GM19438 (cell line): ENCODE measurements at regions not wholly inside any gene's neighbourhood (a gene's known extent, or its start where the extent isn't known, plus 50 kb on each side); places are given as distances from the start of the nearest gene placed in this dataset.

ENCODE experiments used
- ATAC-seq: cut with Tn5 transposase; IDR thresholded peaks from one replicate; pipeline ENCODE4 v1.9.1; 2021; ENCODE audit warnings: low read depth; ENCODE audit not compliant: unreplicated experiment

DNA sequence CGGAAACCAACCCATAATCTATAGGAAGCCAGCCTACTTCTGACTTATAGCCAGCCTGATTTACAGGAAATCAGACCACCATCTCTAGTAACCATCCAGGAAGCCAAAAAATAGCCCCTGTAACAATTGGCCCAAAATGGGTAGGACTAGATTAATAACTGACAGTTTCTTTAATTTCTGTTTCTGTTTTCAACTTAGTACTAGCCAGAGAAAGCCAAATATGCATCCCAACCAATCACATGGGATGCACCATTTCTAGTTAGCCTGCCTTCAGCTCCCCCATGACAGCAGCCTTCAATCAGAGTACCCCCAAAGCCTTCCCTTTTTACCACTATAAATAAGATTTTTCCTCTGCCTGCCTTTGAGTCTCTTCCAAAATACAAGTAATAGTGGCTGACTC, 239.1 kb upstream of the GADL1 start:
- ATAC-seq, result peak; percentile 56

DNA sequence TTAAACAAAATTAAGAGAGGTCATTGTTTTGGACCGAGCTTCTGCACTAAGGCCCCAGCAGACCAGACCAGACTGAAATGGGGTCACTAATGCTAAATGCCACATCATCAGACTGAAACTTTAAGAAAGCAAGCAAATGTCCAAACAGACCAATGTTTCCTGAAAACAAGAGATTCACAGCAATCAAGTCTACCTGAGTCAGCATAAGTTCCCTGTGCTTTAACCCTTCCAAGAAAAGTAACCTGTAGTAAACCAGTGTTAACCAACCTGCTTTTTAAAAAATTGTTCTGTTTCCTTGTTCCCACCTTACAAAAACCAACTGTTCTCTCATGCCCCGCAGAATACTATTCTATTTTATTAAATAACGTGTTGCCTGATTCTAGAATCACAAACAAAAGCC, 241.1 kb upstream of the GADL1 start:
- ATAC-seq, result no peak

DNA sequence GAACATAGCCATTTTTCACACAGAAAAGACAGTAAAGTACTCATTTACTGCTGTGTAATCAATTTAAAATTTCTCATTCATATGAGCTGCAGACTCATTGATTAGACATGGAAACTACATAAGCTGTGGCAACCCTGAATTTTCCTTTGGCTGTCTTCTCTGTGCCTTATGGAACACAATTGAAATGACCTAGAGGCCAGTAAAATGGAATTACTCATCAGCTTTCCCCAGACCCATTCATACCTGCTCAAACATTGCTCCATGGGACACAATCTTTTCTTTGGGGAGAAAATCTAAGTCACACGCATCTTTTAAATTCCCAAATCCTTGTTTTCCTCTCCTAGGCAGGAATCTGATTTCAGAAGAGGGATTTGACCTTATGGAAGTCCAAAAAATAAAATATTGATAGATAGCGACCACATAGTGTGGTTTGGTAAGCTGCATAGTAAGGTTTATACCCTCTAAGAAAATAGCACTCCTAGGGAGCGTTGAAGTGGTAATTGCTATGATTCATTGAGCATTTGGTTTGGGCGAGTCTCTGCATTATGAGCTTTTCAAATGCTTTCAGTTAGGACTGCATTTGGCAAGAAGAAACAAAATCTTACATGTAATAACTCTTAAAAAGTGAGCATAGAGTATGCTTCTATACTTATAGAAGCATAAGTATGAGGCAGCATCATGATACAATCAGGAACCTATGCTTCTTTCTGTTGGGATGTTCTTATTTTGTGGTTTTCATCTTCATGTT, 243.4 kb upstream of the GADL1 start:
- ATAC-seq, result no peak

DNA sequence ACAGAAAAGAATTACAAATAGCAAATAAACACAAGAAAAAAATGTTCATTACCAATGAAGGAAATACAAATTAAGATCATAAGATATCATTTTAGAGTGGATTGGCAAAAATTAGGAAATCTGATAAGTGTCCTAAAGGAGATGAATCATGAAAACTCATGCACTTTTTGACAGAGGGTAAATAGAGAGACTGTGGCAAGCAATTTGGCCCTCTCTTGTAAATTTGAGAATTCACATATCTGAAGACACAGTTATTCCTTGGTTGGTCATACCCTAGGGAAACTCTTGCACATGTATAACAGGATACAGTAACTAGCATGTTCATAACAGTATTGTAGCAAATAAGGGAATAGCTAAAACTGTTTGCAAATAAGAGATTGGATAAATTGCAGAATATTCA, 246.0 kb upstream of the GADL1 start:
- no peak for ATAC-seq

DNA sequence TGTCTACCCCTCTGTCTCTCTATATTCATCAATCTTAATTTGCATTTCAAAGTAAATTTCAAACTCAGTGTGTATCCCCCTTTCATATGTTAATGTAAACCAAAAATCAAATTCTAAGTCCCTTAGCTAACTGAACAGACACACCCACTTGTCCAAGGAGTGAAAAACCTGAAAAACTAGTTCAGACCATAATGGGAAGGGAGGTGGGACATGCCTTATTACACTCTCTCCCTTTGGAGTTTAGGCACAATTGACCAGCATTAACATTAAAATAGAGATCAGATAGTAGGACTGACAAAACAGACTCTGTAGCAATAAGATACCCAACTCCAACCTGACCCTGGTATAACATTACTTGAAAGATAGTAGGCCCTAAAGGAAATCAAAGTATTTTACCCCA, 247.7 kb upstream of the GADL1 start:
- ATAC-seq, result no peak

DNA sequence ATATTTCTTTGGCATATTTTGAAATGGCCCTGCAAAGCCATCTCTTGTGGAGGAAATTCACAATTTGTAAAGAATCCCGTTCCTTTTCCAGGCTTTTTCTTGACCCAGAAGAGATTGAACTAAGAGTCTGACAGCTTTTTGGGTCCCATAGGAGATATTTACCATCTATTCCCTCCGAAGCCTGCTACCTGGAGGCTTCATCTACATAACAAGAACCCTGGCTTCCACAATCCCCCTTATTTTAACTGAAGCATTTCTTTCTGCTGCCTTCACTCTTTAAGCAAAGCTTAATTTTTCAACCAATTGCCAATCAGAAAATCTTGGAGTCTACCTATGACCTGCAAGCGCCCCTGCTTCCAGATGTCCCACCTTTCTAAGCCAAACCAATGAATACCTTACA, 248.1 kb upstream of the GADL1 start:
- ATAC-seq, result no peak

DNA sequence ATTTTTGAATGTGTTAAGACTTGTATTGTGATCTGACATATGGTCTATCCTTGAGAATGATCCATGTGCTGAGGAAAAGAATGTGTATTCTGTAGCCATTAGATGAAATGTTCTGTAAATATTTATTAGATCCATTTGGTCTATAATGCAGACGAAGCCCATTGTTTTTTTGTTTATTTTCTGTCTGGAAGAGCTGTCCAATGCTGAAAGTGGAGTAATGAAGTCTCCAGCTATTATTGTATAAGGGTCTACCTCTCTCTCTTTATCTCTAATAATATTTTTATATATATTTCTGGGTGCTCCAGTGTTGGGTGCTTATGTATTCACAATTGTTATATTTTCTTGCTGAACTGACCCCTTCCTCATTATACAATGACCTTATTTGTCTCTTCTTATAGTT, 250.6 kb upstream of the GADL1 start:
- no peak for ATAC-seq

DNA sequence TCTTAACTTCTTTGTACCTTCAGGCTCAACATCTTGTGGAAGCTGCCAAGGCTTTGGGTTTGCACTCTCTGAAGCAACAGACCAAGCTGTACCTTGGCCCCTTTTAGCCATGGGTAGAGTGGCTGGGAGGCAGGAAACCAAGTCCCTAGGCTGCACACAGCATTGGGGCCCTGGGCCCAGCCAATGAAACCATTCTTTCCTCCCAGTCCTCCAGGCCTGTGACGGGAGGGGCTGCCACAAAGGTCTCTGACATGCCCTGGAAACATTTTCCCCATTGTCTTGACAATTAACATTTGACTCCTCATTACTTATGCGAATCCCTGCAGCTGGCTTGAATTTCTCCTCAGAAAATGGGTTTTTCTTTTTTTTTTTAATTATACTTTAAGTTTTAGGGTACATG, 253.1 kb upstream of the GADL1 start:
- ATAC-seq, result no peak

DNA sequence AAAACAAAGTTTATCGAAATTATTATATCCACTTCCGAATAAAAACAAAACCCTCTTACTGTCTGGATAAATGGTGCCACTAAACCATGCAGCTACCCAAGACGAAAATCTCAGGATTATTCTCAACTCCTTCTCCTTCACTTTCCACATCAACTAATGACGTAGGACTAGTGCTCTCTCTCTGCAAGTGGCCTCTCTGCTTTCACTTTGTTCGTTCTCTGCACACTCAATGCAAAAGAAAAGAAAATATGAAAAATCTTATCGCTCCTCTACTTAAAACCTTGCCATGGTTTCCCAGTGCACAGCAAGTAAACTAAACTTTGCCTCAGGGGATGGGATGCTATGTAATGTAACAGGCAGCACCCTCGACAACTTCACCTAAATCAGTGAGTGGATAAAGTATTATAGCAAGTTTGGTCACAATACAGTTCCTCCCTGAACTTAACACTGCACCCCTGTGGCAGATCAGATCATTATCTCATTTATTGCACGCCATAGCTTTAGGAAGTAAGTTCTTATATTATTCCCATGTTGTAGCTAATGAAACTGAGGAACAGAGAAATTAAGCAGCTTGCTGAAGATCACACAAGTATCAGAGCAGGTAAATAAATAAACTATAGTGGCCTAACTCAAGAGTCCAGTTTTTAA, 262.7 kb upstream of the GADL1 start:
- no peak for ATAC-seq

DNA sequence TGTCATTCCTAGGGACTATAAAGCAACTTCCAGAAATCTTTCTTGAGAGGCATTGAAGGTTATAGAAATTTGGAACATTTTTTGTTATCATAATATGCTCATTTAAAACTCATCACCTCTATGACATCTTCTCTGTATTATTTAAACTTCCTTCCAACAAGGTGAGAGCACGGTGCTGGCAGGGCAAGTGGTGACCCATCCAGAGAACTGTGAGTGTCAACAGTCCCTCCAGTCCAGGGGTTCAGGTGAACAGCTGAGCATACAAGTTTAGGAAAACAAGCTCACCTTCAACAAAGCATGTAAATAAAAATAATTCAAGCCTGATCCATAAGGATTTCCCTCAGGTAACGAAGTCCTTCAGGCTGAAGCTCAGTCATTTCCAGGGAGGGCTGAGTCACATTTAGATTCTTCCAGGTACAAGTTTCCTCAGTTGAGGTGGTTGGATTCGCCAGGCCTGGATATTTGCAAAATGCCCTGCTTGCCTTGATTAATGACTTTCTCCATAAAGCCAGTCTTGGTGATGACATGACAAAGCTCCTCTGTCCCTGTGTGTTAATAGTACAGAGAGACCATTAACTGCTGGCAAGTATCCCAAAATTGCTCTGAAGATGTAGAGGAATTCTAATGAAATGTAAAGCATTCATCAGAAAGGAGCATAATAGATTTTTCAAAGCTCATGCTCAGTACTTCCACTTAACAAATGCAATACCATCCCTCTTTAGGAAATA, 263.6 kb upstream of the GADL1 start:
- no peak for ATAC-seq

DNA sequence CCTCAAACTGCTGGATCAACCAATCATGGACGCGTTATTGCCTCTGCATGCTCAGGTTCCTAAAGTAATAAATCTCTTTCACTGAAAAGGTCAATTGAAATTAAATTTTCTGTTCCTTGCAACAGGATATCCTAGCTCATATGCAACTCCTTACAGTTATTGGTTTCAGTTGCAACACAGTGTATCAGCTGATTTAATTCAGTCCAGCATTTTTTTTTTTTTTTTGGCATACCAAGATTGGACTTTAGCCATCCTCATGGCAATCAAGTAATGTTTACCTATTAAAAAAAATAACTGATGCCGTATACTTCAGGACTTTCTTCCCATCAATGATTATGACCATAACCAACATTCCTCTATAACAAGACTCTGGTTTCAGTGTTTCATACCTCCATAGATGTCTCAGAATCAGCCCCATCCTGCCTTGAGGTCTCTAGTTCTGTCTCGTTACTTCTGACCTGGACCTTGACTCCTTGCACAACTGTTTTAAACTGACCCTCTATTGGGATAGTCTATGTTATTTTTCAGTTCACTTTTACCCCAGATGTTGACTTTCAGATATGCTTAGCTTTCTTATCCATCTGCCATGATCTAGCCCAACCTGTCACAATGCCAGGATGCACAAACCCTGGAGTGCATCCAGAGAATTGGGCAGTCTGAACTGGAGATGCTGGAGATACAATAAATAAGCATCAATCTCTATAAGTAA, 265.0 kb upstream of the GADL1 start:
- no peak for ATAC-seq

DNA sequence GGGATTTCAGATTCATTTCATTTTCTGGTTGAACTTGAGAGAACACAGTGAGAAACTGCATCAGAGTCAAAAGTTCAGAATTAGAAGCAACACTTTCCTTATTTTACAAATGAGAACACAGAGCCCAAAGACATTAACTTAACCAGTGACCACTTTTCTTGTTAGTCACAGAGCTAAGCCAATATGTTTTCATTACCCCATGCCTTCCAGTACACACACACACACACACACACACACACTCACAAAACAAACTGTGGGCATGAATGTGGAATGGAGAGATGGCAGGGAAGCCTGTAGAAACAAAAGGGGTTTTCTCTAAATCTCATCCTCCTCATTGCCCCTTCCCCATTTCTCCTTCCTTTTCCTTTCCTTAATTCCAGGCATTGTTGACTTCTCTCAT, 267.4 kb upstream of the GADL1 start:
- no peak for ATAC-seq

DNA sequence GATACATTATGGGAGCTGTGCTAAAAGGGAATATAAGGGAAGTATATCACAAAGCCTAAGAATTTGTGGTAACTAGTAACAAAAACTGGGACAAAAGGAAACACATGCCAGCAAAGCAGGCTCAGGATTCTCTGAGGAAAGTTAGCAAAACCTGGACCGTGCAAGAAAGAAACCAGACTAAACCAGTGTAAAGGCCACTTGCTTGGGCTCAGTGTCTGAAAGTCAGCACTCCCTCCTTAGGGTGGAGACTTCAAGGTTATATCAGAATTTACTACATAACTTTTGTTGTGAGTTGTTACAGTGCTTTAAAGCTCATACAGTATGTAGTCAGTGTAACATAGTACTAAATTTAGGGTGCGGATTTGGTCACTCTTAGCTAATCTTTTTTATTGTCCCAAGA, 269.9 kb upstream of the GADL1 start:
- ATAC-seq, result no peak

DNA sequence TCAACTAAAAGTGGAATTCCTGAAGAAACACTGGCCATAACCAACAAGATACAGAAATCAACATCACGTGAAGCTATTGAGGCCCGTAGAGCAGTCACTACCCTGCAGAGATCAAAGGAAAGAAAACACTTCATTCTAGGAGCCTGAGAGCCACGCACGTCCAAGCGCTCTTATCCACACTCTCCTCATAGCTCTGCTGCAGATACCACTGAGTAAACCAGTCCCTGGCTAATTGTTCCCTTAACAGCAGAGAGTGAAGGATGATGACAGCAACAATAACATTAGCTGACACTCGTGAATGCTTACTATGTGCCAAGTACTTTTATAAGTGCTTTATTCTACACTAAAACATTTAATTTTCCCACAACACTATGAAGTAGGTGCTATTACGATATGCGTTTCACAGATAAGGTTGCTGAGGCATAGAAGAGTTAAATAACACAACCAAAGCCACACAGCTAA, 271.0 kb upstream of the GADL1 start:
- no peak for ATAC-seq

DNA sequence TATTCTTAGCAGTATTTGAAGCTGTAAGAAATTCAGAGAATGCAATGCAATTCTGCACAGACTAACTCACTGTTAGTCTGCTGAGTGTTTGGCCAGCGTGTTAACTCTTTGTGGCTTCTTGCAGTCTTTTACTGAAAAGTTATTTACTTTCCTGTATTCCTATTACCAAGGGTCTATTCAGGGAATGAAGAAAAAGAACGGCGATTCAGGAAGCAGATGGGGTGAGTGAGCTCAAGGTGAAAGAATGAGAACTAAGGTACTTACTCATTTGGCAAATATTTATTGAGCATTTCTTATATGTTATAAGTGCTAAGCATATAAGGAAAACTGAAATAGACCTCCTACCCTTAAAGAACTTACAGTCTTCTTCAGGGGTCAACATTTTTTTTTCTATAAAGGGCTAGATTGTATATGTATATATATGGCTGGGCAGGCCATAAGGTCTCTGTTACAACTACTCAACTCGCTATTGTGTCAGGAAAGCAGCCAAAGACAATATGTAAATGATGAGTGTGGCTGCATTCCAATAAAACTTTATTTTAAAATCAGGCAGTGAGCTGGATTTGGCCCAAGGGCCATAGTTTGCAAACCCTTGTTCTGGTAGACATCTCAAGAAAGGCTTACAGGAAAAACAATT, 271.9 kb upstream of the GADL1 start:
- no peak for ATAC-seq

DNA sequence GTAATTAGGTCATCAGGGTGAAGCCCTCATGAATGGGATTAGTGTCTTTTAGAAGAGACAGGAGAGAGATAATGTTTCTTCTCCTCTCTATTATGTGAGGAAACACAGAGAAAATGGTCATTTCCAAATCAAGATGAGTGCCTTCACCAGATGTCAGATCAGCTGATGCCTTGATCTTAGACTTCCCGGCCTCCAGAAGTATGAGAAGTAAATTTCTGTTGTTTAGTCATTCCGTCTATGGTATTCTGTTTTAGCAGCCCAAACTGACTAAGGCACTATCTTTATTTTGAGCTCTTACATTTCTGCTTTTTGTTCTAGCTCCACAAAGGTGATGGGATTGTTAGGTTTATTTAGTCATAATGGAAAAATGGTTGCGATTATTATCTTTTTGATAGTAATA, 273.2 kb upstream of the GADL1 start:
- ATAC-seq, result no peak

DNA sequence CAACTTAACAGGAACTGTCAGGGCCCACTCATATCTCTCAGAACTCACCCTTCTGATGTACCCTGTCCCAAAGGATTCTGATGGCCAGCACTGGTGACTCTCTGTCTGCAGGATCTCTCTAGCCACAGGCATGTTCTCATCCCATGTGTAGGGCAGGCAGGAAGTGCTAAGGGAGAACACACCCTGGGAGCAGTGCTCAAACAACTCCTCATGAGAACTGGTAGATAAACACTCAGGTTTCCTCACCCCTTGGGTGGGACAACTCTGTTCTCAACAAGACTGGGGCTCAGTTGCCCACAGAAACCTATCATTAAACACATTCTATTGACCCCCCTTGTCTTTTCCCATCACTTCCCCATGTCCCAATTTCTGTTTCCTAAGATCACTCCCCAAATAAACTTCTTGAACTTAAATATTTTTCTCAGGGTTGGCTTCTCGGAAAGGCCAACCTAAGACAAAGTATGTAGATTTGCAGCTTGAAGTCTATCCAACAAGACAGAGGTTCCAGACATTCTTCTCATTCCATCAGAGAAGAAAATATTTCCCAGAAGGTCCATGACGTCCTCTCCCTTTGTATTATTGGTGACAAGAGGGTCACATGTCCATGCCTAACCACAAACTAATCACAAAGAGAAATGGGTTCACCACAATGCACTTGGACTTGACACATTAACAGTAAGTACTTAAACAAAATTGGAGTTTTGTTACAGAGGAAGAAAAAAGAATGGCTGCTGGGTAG, 276.6 kb upstream of the GADL1 start:
- no peak for ATAC-seq

DNA sequence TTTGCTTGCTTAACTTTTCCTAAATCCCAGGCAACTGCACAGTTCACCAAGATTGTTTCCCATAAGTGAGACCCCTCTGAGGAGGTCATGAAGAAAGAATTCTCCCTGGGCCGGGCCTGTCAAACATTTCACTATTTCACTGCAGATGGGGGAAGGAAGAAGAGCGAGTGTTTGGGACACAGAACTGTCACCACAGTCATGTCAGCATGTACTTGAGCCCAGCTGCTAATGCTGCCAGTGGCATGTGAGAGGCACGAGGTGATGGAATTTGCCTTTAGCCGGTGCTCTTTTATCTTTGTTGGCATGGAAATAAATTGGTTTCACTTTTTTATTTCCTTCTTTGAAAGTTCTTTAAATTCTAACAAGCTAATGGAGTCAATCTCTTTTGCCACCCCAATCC, 277.9 kb upstream of the GADL1 start:
- ATAC-seq, result no peak

DNA sequence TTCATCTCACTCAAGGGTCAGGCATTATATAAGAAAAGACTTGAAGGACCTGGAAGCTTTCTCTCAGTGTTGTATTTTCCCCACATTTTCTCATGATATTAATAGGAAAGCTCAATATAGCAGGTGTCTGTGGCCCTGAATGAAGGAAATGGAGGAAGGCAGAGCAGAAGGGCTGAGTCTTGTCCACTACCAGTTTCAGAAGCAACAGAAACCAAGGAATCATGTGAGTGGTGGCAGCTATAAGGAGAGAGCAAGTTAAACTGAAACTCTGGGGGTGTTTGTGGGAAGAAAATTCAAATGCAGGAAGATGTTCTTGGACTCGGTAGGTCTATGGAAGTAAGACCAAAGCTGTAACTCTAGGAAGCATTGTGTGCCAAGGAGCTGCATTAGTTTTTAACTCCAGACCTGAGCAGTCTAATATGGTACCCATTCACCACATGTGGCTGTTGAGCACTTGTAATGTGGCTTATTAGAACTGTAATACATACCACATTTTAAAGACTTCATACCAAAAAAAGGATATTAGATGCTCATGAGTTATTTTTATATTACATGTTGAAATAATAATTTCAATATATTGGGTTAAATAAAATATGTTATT, 278.8 kb upstream of the GADL1 start:
- no peak for ATAC-seq

DNA sequence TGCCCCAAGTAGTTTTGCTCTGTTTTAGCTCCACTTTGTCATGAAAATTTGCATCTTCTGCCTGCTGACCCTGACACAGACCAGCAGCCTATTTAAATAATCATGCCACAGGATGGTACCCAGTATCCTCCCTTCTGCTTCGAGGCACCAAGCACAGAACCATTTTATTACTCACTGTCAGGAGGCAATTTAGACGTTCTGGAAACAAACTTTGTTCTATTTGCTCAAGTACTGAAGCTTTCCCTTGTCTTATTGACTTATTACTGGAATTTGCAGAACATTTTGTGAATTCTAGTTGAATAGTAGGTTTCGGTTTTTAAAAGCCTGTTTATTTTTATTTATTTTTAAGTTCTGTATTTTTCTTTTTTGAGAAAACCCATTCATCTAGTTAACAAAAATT, 279.6 kb upstream of the GADL1 start:
- no peak for ATAC-seq
